ENCODE measurements at regions not wholly inside any gene's neighbourhood (a gene's known extent, or its start where the extent isn't known, plus 50 kb on each side); places are given as distances from the start of the nearest gene placed in this dataset.
"Not testable (repeated sequence)": the region's sequence is repeated elsewhere in the genome, so short reads cannot be mapped to it uniquely, and the experiment has no call there.

DNA sequence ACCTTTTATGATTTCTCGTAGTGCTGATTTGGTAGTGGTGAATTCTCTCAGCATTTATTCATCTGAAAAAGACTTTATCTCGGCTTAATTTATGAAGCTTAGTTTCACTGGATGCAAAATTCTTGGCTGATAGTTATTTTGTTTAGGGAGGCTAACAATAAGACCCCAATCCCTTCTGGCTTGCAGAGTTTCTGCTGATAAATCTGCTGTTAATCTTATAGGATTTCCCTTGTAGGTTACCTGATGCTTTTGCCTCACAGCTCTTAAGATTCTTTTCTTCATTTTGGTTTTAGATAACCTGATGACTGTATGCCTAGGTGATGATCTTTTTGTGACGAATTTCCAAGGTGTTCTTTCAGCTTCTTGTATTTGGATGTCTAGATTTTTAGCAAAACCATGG lies 388.7 kb downstream of the UTRN start:
- no peak overlapping the region for H3K4me3 Mint-ChIP-seq (ENCODE audit: unreplicated experiment)
- H3K27me3 Mint-ChIP-seq (ENCODE audit: insufficient read depth, unreplicated experiment), result no peaks in the 10 kb centered on the region
- TF ChIP-seq, protein P1, sequence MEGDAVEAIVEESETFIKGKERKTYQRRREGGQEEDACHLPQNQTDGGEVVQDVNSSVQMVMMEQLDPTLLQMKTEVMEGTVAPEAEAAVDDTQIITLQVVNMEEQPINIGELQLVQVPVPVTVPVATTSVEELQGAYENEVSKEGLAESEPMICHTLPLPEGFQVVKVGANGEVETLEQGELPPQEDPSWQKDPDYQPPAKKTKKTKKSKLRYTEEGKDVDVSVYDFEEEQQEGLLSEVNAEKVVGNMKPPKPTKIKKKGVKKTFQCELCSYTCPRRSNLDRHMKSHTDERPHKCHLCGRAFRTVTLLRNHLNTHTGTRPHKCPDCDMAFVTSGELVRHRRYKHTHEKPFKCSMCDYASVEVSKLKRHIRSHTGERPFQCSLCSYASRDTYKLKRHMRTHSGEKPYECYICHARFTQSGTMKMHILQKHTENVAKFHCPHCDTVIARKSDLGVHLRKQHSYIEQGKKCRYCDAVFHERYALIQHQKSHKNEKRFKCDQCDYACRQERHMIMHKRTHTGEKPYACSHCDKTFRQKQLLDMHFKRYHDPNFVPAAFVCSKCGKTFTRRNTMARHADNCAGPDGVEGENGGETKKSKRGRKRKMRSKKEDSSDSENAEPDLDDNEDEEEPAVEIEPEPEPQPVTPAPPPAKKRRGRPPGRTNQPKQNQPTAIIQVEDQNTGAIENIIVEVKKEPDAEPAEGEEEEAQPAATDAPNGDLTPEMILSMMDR (IDR thresholded peaks at IDR 0.05; ENCODE audit: insufficient read depth in 1 of 2, low read depth in 1 of 2, low read length in 1 of 2, severe bottlenecking in 1 of 2, unreplicated experiment in 1 of 2), result no peak
- POLR2A ChIA-PET, result no interaction called here
- H3K36me3 Mint-ChIP-seq (ENCODE audit: insufficient read depth, unreplicated experiment), result peaks cover 11% of the 10 kb centered on the region
- Histone ChIP-seq H3K9me3 (peaks cover 7% of the 10 kb centered on the region; the same call in 1 of the 2 replicates), H3K4me1 (no peaks in the 10 kb centered on the region), H3K4me3 (ENCODE audit: low read depth, low read length) (no peak overlapping the region), H3K27me3 (replicated peaks; ENCODE audit: control insufficient read depth, insufficient read depth, low read length) (no peaks in the 10 kb centered on the region), H3K36me3 (ENCODE audit: control insufficient read depth, insufficient read depth, low read length) (no peaks in the 10 kb centered on the region)
- H3K9me3 Mint-ChIP-seq (ENCODE audit: unreplicated experiment), result peaks cover 29% of the 10 kb centered on the region
- H3K27ac Mint-ChIP-seq (ENCODE audit: unreplicated experiment), result no peak overlapping the region
- CTCF ChIA-PET, result no interaction called here
- no TSS peak for BruUV-seq (replicated peaks)
- DNase-seq, result no peak
- no peaks in the 10 kb centered on the region for H3K4me1 Mint-ChIP-seq (ENCODE audit: low read depth, unreplicated experiment)
- intact Hi-C loops (cut with micrococcal nuclease; ENCODE audit: unreplicated experiment), result no loop called here

DNA sequence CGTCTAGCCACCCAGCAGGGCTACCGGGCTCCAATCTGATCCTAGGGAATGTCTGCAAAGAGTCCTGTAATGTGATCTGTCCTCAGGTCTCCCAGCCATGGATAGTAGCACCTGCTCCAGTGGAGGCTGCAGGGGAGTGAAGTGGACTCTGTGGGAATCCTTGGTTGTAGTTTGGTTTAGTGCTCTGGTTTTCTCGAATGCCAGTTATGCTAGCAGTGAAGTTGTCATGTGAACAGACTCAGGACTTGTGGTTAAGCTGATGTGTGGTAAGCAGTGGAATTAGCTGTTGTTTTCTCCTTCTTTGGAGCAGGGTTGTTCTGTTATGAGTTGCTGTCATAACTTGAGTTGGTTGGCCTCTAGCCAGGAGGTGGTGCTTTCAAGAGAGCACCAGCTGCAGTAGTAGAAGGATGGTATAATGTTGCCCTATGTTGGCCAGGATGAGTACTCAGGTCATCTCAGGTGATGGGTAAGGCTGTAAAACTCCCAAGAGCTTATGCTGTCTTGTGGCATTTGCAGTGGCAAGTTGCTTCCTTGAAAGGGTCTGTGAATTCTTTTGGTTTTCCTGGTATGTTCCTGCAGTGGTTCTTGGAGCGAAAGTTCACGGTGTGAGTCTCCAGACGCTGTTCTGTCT lies 390.2 kb downstream of the UTRN start:
- TF ChIP-seq, protein P1 (IDR thresholded peaks at IDR 0.05; ENCODE audit: insufficient read depth in 1 of 2, low read depth in 1 of 2, low read length in 1 of 2, severe bottlenecking in 1 of 2, unreplicated experiment in 1 of 2), result no peak
- intact Hi-C loops (cut with micrococcal nuclease; ENCODE audit: unreplicated experiment), result no loop called here
- CTCF ChIA-PET, result no interaction called here
- Histone ChIP-seq H3K9me3 (peaks cover 7% of the 10 kb centered on the region; the same call in 1 of the 2 replicates), H3K36me3 (ENCODE audit: control insufficient read depth, insufficient read depth, low read length) (no peaks in the 10 kb centered on the region), H3K27me3 (replicated peaks; ENCODE audit: control insufficient read depth, insufficient read depth, low read length) (no peaks in the 10 kb centered on the region), H3K4me3 (ENCODE audit: low read depth, low read length) (no peak overlapping the region), H3K4me1 (no peaks in the 10 kb centered on the region)
- Mint-ChIP-seq H3K27me3 (ENCODE audit: insufficient read depth, unreplicated experiment) (no peaks in the 10 kb centered on the region), H3K4me1 (ENCODE audit: low read depth, unreplicated experiment) (no peaks in the 10 kb centered on the region), H3K9me3 (ENCODE audit: unreplicated experiment) (peaks cover 22% of the 10 kb centered on the region), H3K36me3 (ENCODE audit: insufficient read depth, unreplicated experiment) (peaks cover 8% of the 10 kb centered on the region), H3K27ac (ENCODE audit: unreplicated experiment) (no peak overlapping the region), H3K4me3 (ENCODE audit: unreplicated experiment) (no peak overlapping the region)
- DNase-seq, result no peak
- no TSS peak for BruUV-seq (replicated peaks)
- POLR2A ChIA-PET, result no interaction called here

DNA sequence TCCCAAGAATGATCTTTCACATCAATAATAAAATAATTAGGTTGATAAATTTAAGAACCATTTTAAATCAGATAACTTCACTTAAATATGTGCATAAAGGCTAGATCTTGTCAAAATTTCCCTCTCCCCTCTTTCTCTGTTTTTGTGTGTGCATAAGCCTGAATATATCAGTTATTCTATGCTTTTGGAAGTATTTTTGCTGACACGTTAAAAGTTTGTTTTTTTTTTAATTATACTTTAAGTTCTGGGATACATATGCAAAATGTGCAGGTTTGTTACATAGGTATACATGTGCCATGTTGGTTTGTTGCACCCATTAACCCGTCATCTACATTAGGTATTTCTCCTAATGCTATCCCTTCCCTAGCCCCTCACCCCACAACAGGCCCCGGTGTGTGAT lies 391.2 kb downstream of the UTRN start:
- POLR2A ChIA-PET, result not testable (repeated sequence)

DNA sequence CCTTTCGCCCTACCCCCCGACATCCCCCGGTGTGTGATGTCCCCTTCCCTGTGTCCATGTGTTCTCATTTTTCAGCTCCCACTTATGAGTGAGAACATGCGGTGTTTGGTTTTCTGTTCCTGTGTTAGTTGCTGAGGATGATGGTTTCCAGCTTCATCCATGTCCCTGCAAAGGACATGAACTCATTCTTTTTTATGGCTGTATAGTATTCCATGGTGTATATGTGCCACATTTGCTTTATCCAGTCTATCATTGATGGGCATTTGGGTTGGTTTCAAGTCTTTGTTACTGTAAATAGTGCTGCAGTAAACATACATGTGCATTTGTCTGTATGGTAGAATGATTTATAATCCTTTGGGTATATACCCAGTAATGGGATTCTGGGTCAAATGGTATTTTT lies 392.1 kb downstream of the UTRN start:
- H3K4me3 ChIP-seq (ENCODE audit: low read depth, low read length); H3K4me3 Mint-ChIP-seq (ENCODE audit: unreplicated experiment); DNase-seq; H3K27me3 Mint-ChIP-seq (ENCODE audit: insufficient read depth, unreplicated experiment); H3K36me3 ChIP-seq (ENCODE audit: control insufficient read depth, insufficient read depth, low read length); H3K4me1 ChIP-seq; POLR2A ChIA-PET; H3K4me1 Mint-ChIP-seq (ENCODE audit: low read depth, unreplicated experiment); CTCF ChIA-PET; BruUV-seq (replicated peaks); H3K9me3 ChIP-seq; H3K27me3 ChIP-seq (replicated peaks; ENCODE audit: control insufficient read depth, insufficient read depth, low read length); H3K9me3 Mint-ChIP-seq (ENCODE audit: unreplicated experiment); H3K27ac Mint-ChIP-seq (ENCODE audit: unreplicated experiment); intact Hi-C loops (cut with micrococcal nuclease; ENCODE audit: unreplicated experiment): not testable (repeated sequence)
- peaks cover 13% of the 10 kb centered on the region for H3K36me3 Mint-ChIP-seq (ENCODE audit: insufficient read depth, unreplicated experiment)

More for the DNA sequence above, 391.2 kb downstream of the UTRN start:
- H3K9me3 ChIP-seq; BruUV-seq (replicated peaks); H3K4me1 ChIP-seq; H3K27ac Mint-ChIP-seq (ENCODE audit: unreplicated experiment); CTCF ChIA-PET; H3K4me3 ChIP-seq (ENCODE audit: low read depth, low read length); H3K4me1 Mint-ChIP-seq (ENCODE audit: low read depth, unreplicated experiment); DNase-seq; H3K36me3 ChIP-seq (ENCODE audit: control insufficient read depth, insufficient read depth, low read length); intact Hi-C loops (cut with micrococcal nuclease; ENCODE audit: unreplicated experiment); H3K4me3 Mint-ChIP-seq (ENCODE audit: unreplicated experiment); H3K27me3 Mint-ChIP-seq (ENCODE audit: insufficient read depth, unreplicated experiment); H3K27me3 ChIP-seq (replicated peaks; ENCODE audit: control insufficient read depth, insufficient read depth, low read length): not testable (repeated sequence)
- H3K36me3 Mint-ChIP-seq (ENCODE audit: insufficient read depth, unreplicated experiment), result peaks cover 13% of the 10 kb centered on the region
- peaks cover 12% of the 10 kb centered on the region for H3K9me3 Mint-ChIP-seq (ENCODE audit: unreplicated experiment)
